ENCODE measurements at regions not wholly inside any gene's neighbourhood (a gene's known extent, or its start where the extent isn't known, plus 50 kb on each side); places are given as distances from the start of the nearest gene placed in this dataset.

DNA sequence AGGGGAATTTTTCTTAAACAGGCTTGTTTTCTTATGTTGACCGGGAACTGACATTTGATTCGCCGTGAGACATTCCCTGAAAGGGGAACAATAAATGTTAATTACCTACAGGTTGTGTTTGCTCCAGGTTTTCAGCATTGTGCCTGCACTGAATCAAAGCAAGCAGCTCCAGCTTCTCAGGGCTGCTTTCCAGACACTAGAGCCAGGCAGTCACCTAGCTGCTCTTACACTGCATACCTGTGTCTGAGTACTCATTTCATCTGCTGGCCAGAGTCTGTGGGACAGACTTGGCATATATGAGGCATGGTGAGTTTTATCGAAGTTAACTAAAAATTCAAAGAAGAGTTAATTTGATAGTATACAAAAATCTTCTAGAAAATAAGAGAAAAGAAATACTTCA lies 951.8 kb upstream of the MAP3K7 start:
- Mint-ChIP-seq H3K27me3 (ENCODE audit: low read depth) (0 out of 2 replicates have a peak, but pooled peaks cover 1% of the 10 kb centered on the region), H3K36me3 (ENCODE audit: insufficient read depth in 1 of 3, low read depth in 3 of 3) (peaks cover 2 to 15% (median 2%) of the 10 kb centered on the region in 3 experiments; a peak in 4 of 7 replicates), H3K27ac (no peak overlapping the region), H3K4me1 (no peaks in the 10 kb centered on the region), H3K9me3 (peaks cover 7 to 8% of the 10 kb centered on the region in 2 experiments; a peak in 4 of 5 replicates), H3K4me3 (no peak overlapping the region)
- Histone ChIP-seq H3K79me1 (ENCODE audit: insufficient read depth, low read depth, low read length, poor library complexity, severe bottlenecking) (no peaks in the 10 kb centered on the region), H3K23ac (ENCODE audit: insufficient read length, low read depth, low read length) (no peak overlapping the region), H3T11ph (ENCODE audit: low read length) (no peak overlapping the region), H3K9ac (ENCODE audit: extremely low read depth, insufficient read length, low read length) (no peak overlapping the region), H3K27ac (ENCODE audit: insufficient read length, low read depth, low read length) (no peak overlapping the region), H3K14ac (ENCODE audit: insufficient read depth, low read length) (no peak overlapping the region), H4K20me1 (ENCODE audit: control insufficient read depth, insufficient read depth, insufficient read length) (no peaks in the 10 kb centered on the region), H3K23me2 (ENCODE audit: insufficient read length, low read depth, low read length, poor library complexity, severe bottlenecking) (no peaks in the 10 kb centered on the region), H3K56ac (ENCODE audit: insufficient read length, low read depth, low read length) (no peak overlapping the region), H3K4me1 (ENCODE audit: insufficient read depth, low read length) (no peaks in the 10 kb centered on the region), H2BK120ac (ENCODE audit: low read depth, low read length, poor library complexity, severe bottlenecking) (no peak overlapping the region), H3K27me3 (ENCODE audit: insufficient read depth, low read length) (no peaks in the 10 kb centered on the region), H4K8ac (replicated peaks; ENCODE audit: insufficient read length, low read depth, low read length) (no peak overlapping the region), H2BK5ac (ENCODE audit: insufficient read length, low read length) (no peak overlapping the region), H3K9me3 (ENCODE audit: control insufficient read depth, low read depth, low read length) (no peaks in the 10 kb centered on the region), H4K91ac (ENCODE audit: insufficient read length, low read depth, low read length) (no peak overlapping the region), H2BK20ac (ENCODE audit: low read depth, low read length, poor library complexity, severe bottlenecking) (no peak overlapping the region), H4K5ac (ENCODE audit: insufficient read length, low read depth, low read length) (no peak overlapping the region), H3K79me2 (ENCODE audit: insufficient read depth, low read length) (no peaks in the 10 kb centered on the region), H2AFZ (ENCODE audit: low read length) (no peak overlapping the region), H3K4ac (ENCODE audit: low read depth, low read length) (no peak overlapping the region), H2BK15ac (ENCODE audit: low read depth, low read length) (no peak overlapping the region), H2BK12ac (ENCODE audit: insufficient read length, low read depth, low read length) (no peak overlapping the region), H2AK5ac (ENCODE audit: insufficient read length, low read length) (no peak overlapping the region), H3K18ac (ENCODE audit: insufficient read length, low read depth, low read length) (no peak overlapping the region), H3K4me2 (ENCODE audit: insufficient read depth, insufficient read length, low read length) (no peak overlapping the region)
- TF ChIP-seq, protein P1, sequence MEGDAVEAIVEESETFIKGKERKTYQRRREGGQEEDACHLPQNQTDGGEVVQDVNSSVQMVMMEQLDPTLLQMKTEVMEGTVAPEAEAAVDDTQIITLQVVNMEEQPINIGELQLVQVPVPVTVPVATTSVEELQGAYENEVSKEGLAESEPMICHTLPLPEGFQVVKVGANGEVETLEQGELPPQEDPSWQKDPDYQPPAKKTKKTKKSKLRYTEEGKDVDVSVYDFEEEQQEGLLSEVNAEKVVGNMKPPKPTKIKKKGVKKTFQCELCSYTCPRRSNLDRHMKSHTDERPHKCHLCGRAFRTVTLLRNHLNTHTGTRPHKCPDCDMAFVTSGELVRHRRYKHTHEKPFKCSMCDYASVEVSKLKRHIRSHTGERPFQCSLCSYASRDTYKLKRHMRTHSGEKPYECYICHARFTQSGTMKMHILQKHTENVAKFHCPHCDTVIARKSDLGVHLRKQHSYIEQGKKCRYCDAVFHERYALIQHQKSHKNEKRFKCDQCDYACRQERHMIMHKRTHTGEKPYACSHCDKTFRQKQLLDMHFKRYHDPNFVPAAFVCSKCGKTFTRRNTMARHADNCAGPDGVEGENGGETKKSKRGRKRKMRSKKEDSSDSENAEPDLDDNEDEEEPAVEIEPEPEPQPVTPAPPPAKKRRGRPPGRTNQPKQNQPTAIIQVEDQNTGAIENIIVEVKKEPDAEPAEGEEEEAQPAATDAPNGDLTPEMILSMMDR (conservative IDR thresholded peaks at IDR 0.05), result no peak
- DNase-seq, result no peak
- WGBS (ENCODE audit: extremely low coverage, insufficient read length, low lambda C conversion rate), result no CpG with 5 or more reads among the region's 4 CpGs

Measured in H9 (cell line).